Mammary epithelial cell (primary cell): ENCODE measurements at regions not wholly inside any gene's neighbourhood (a gene's known extent, or its start where the extent isn't known, plus 50 kb on each side); places are given as distances from the start of the nearest gene placed in this dataset.

Source experiments
- CTCF ChIP-seq, 2 donors: IDR thresholded peaks in 1 of 2; conservative IDR thresholded peaks in 1 of 2; 2 replicates each; pipeline ENCODE4 v1.5.1; 2011 to 2012; ENCODE audit warnings: inconsistent platforms in 2 of 2, low read length in 2 of 2, mild to moderate bottlenecking in 2 of 2, control low read depth in 1 of 2, low read depth in 1 of 2; ENCODE audit not compliant: insufficient read depth in 1 of 2; ENCODE audit errors: extremely low read depth in 1 of 2
- EZH2 ChIP-seq: IDR thresholded peaks from 2 replicates; pipeline ENCODE4 v1.6.1; 2012; ENCODE audit warnings: low read length, inconsistent platforms, borderline replicate concordance

GRCh38 chr7:115297656-115298055, 375.8 kb downstream of the MDFIC start:
- TF ChIP-seq CTCF (conservative IDR thresholded peaks at IDR 0.05 in 1 of 2, IDR thresholded peaks at IDR 0.05 in 1 of 2; ENCODE audit: extremely low read depth in 1 of 2, insufficient read depth in 1 of 2, low read depth in 1 of 2, low read length in 2 of 2) (peak in 1 of 2 donors; percentile 27), EZH2 (no peak)
